K562 (cell line): ENCODE measurements at regions not wholly inside any gene's neighbourhood (a gene's known extent, or its start where the extent isn't known, plus 50 kb on each side); places are given as distances from the start of the nearest gene placed in this dataset.

ENCODE experiments used
- CEBPB ChIP-seq: fragments of 450-650 bp; IDR thresholded peaks from 2 replicates; pipeline ENCODE4 v1.6.1; 2016; ENCODE audit warnings: missing genetic modification characterization, missing compliant biosample characterization
- EP400 ChIP-seq: fragments of 450-650 bp; IDR thresholded peaks from 2 replicates; pipeline ENCODE4 v1.6.1; 2017; ENCODE audit warnings: antibody characterized with exemption, mild to moderate bottlenecking, moderate library complexity
- FOXA3 ChIP-seq, 2 experiments: fragments of 450-650 bp in 1 of 2; sonication (generic) in 1 of 2; formaldehyde crosslinking; IDR thresholded peaks in 1 of 2; conservative IDR thresholded peaks in 1 of 2; 2 replicates each; pipeline versions ENCODE4 v1.4.0 to v1.8.0; 2020 to 2022; ENCODE audit warnings: mild to moderate bottlenecking in 2 of 2, missing genetic modification reagents in 1 of 2
- NELFE ChIP-seq: IDR thresholded peaks from 2 replicates; pipeline ENCODE4 v1.6.1; 2011; ENCODE audit warnings: mild to moderate bottlenecking; ENCODE audit not compliant: insufficient read depth, insufficient read length
- TF ChIP-seq, protein P1 (sequence below): sonication (generic); formaldehyde crosslinking; IDR thresholded peaks from 2 replicates; pipeline ENCODE4 v1.8.0; 2022; ENCODE audit warnings: mild to moderate bottlenecking, missing genetic modification reagents

DNA sequence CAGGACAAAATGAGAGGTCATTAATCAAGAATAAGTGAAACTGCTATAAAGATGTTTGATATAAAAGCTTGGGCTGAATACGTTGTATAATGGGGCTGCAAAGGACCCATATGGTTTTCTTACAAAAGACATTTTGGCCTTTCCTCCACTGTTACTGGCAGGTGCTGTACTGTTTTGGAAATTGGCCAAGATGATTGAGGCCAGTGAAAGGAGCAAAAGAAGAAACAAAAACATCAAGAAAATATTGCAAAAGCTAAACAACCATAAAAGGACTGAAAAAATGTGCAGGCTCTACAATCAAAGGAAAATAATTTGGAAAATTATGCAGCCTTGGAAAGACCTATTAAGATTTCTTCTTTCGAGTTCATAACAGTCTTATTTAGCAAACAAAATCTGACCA, 222.2 kb upstream of the PPP1R2C start:
- TF ChIP-seq FOXA3 (CRISPR knock-in tag; conservative IDR thresholded peaks at IDR 0.05 in 1 of 2, IDR thresholded peaks at IDR 0.05 in 1 of 2) (no peak), EP400 (no peak), CEBPB (tag) (no peak), NELFE (no peak)
- TF ChIP-seq, protein P1, sequence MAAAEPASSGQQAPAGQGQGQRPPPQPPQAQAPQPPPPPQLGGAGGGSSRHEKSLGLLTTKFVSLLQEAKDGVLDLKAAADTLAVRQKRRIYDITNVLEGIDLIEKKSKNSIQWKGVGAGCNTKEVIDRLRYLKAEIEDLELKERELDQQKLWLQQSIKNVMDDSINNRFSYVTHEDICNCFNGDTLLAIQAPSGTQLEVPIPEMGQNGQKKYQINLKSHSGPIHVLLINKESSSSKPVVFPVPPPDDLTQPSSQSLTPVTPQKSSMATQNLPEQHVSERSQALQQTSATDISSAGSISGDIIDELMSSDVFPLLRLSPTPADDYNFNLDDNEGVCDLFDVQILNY (CRISPR knock-in tag): no peak
